Keratinocyte (primary cell): ENCODE measurements at regions not wholly inside any gene's neighbourhood (a gene's known extent, or its start where the extent isn't known, plus 50 kb on each side); places are given as distances from the start of the nearest gene placed in this dataset.
"Not testable (repeated sequence)": the region's sequence is repeated elsewhere in the genome, so short reads cannot be mapped to it uniquely, and the experiment has no call there.

ENCODE experiments used
- CTCF ChIP-seq, 3 experiments: IDR thresholded peaks in 1 of 3; conservative IDR thresholded peaks in 1 of 3; optimal IDR thresholded peaks in 1 of 3; 2 replicates in 2 of 3; 3 replicates in 1 of 3; pipeline versions ENCODE3 to v1.5.1; 2011; ENCODE audit warnings: low read length in 3 of 3, mild to moderate bottlenecking in 3 of 3, moderate library complexity in 2 of 3, control low read depth in 1 of 3, inconsistent platforms in 1 of 3; ENCODE audit not compliant: insufficient read depth in 2 of 3; ENCODE audit errors: extremely low read depth in 1 of 3
- EZH2 ChIP-seq: IDR thresholded peaks from one replicate; pipeline ENCODE4 v1.6.1; 2012; ENCODE audit warnings: inconsistent platforms, mild to moderate bottlenecking, low read length, moderate library complexity

- TF ChIP-seq CTCF (optimal IDR thresholded peaks at IDR 0.05 in 1 of 3, IDR thresholded peaks at IDR 0.05 in 1 of 3, conservative IDR thresholded peaks at IDR 0.05 in 1 of 3; ENCODE audit: extremely low read depth in 1 of 3, insufficient read depth in 2 of 3, low read length in 3 of 3); EZH2: not testable (repeated sequence)
Observed at GRCh38 chr5:144055391-144055790, 115.1 kb downstream of the YIPF5 start.
